K562 (cell line): ENCODE measurements at regions not wholly inside any gene's neighbourhood (a gene's known extent, or its start where the extent isn't known, plus 50 kb on each side); places are given as distances from the start of the nearest gene placed in this dataset.

ENCODE experiments used
- CHD2 ChIP-seq: IDR thresholded peaks from 2 replicates; pipeline ENCODE4 v1.6.1; 2011; ENCODE audit warnings: low read depth, low read length
- CTCF ChIP-seq, 3 experiments: IDR thresholded peaks in 2 of 3; conservative IDR thresholded peaks in 1 of 3; 2 replicates each; pipeline ENCODE4 v1.5.1; 2011 to 2012; ENCODE audit warnings: low read length in 3 of 3, mild to moderate bottlenecking in 3 of 3, control low read depth in 2 of 3, improper control_type of control experiment in 1 of 3, inconsistent platforms in 1 of 3, low read depth in 1 of 3, mixed read lengths in 1 of 3, moderate library complexity in 1 of 3; ENCODE audit not compliant: insufficient read depth in 2 of 3
- ETS1 ChIP-seq: conservative IDR thresholded peaks from 2 replicates; pipeline ENCODE4 v1.6.1; 2011; ENCODE audit warnings: low read depth, mild to moderate bottlenecking, low read length; ENCODE audit not compliant: control insufficient read depth
- ETV6 ChIP-seq, 3 experiments: fragments of 150-350 bp in 1 of 3; sonication (generic) in 1 of 3; formaldehyde crosslinking in 1 of 3; IDR thresholded peaks; 2 replicates each; pipeline versions ENCODE4 v1.6.1 to v1.8.0; 2014 to 2022; ENCODE audit warnings: borderline replicate concordance in 2 of 3, low read depth in 2 of 3, antibody characterized with exemption in 1 of 3, low read length in 1 of 3, mild to moderate bottlenecking in 1 of 3, missing genetic modification reagents in 1 of 3
- FOXP4 ChIP-seq: sonication (generic); formaldehyde crosslinking; IDR thresholded peaks from 2 replicates; pipeline ENCODE4 v1.8.0; 2022; ENCODE audit warnings: mild to moderate bottlenecking, missing genetic modification reagents, borderline replicate concordance
- MLLT1 ChIP-seq, 2 experiments: fragments of 450-650 bp; IDR thresholded peaks; 2 replicates each; pipeline ENCODE4 v1.6.1; 2016
- REST ChIP-seq, 2 experiments: fragments of 450-650 bp; formaldehyde crosslinking in 1 of 2; IDR thresholded peaks; 2 replicates each; pipeline versions ENCODE4 v1.4.0 to v1.6.1; 2014 to 2020; ENCODE audit warnings: mild to moderate bottlenecking in 2 of 2, borderline replicate concordance in 1 of 2, low read depth in 1 of 2
- TCF7L2 ChIP-seq: fragments of 150-350 bp; IDR thresholded peaks from 2 replicates; pipeline ENCODE4 v1.6.1; 2016; ENCODE audit warnings: low read depth, mild to moderate bottlenecking, low read length, moderate library complexity
- ZBTB33 ChIP-seq: sonication (generic); formaldehyde crosslinking; IDR thresholded peaks from 2 replicates; pipeline ENCODE4 v1.8.1; 2023; ENCODE audit warnings: mild to moderate bottlenecking, missing genetic modification reagents
- ZNF274 ChIP-seq: IDR thresholded peaks from 2 replicates; pipeline ENCODE4 v1.6.1; 2011; ENCODE audit warnings: low read depth, mild to moderate bottlenecking, low read length, moderate library complexity, borderline replicate concordance
- ZNF561 ChIP-seq: fragments of 450-650 bp; formaldehyde crosslinking; conservative IDR thresholded peaks from 2 replicates; pipeline ENCODE4 v1.4.0; 2020; ENCODE audit warnings: mild to moderate bottlenecking, moderate library complexity

GRCh38 chr3:88879905-88880304 is 227.5 kb upstream of the EPHA3 start:
- TF ChIP-seq REST (IDR thresholded peaks at IDR 0.05; ENCODE audit: borderline replicate concordance) (no peak), REST (CRISPR knock-in tag; IDR thresholded peaks at IDR 0.05; ENCODE audit: low read depth) (no peak), CTCF (IDR thresholded peaks at IDR 0.05 in 2 of 3, conservative IDR thresholded peaks at IDR 0.05 in 1 of 3; ENCODE audit: insufficient read depth in 2 of 3, low read depth in 1 of 3, low read length in 3 of 3) (no peak), ETS1 (no peak), ETV6 (IDR thresholded peaks at IDR 0.05; ENCODE audit: borderline replicate concordance in 1 of 2, low read depth in 2 of 2, low read length in 1 of 2) (no peak), ETV6 (CRISPR knock-in tag; IDR thresholded peaks at IDR 0.05; ENCODE audit: borderline replicate concordance) (no peak), MLLT1 (IDR thresholded peaks at IDR 0.05) (no peak), CHD2 (no peak), FOXP4 (CRISPR knock-in tag) (no peak), ZBTB33 (CRISPR knock-in tag) (no peak), ZNF561 (CRISPR knock-in tag) (no peak), ZNF274 (no peak), TCF7L2 (no peak)
